Epithelial cell of proximal tubule (primary cell): ENCODE measurements at regions not wholly inside any gene's neighbourhood (a gene's known extent, or its start where the extent isn't known, plus 50 kb on each side); places are given as distances from the start of the nearest gene placed in this dataset.

Experiments used
- DNase-seq: peaks from one replicate; pipeline ENCODE4 v3.0.0-alpha.2; 2011; ENCODE audit warnings: low read depth
- H3K4me3 ChIP-seq: 2 replicates; pipeline ENCODE4 v1.5.1; 2011; ENCODE audit warnings: low read depth, mild to moderate bottlenecking, low read length
- CTCF ChIP-seq: conservative IDR thresholded peaks from 2 replicates; pipeline ENCODE4 v1.5.1; 2012; ENCODE audit warnings: low read depth, mild to moderate bottlenecking, low read length

GRCh38 chr4:185898413-185898812 lies 86.4 kb upstream of the SORBS2 start:
- no peak for DNase-seq
- no peak overlapping the region for H3K4me3 ChIP-seq
- no peak for TF ChIP-seq CTCF

GRCh38 chr4:185899833-185900232 lies 87.8 kb upstream of the SORBS2 start:
- no peak for TF ChIP-seq CTCF
- H3K4me3 ChIP-seq = no peak overlapping the region
- DNase-seq = no peak

- peak; percentile 86 for DNase-seq
- no peak overlapping the region for H3K4me3 ChIP-seq
- no peak for TF ChIP-seq CTCF
Measured at GRCh38 chr4:185902654-185903053, 90.7 kb upstream of the SORBS2 start.

GRCh38 chr4:185903205-185903604 lies 91.2 kb upstream of the SORBS2 start:
- H3K4me3 ChIP-seq = no peak overlapping the region
- TF ChIP-seq CTCF = no peak
- no peak for DNase-seq

- DNase-seq = no peak
- no peak for TF ChIP-seq CTCF
- H3K4me3 ChIP-seq = no peak overlapping the region
Measured at GRCh38 chr4:185904381-185904780, 92.4 kb upstream of the SORBS2 start.

GRCh38 chr4:185909972-185910371 lies 98.0 kb upstream of the SORBS2 start:
- DNase-seq = no peak
- no peak for TF ChIP-seq CTCF
- no peak overlapping the region for H3K4me3 ChIP-seq

GRCh38 chr4:185911556-185912064 lies 99.6 kb upstream of the SORBS2 start:
- no peak for TF ChIP-seq CTCF
- DNase-seq = no peak
- H3K4me3 ChIP-seq = no peak overlapping the region
